A673 (cell line): ENCODE measurements at regions not wholly inside any gene's neighbourhood (a gene's known extent, or its start where the extent isn't known, plus 50 kb on each side); places are given as distances from the start of the nearest gene placed in this dataset.

ENCODE experiments used
- CTCF ChIP-seq: fragments of 300-800, 200-600 bp; sonication (generic); conservative IDR thresholded peaks from 2 replicates; pipeline ENCODE4 v1.5.1; 2017; ENCODE audit warnings: low read depth, mild to moderate bottlenecking, antibody characterized with exemption, low read length, moderate library complexity, mixed read lengths
- EZH2 ChIP-seq: fragments of 200-600 bp; sonication (generic); IDR thresholded peaks from 2 replicates; pipeline ENCODE4 v1.6.1; 2017; ENCODE audit warnings: borderline replicate concordance, low read depth, mild to moderate bottlenecking, mixed read lengths, antibody characterized with exemption, low read length; ENCODE audit not compliant: poor library complexity, severe bottlenecking

GRCh38 chr4:103443324-103443723, 245.2 kb upstream of the CENPE start:
- TF ChIP-seq CTCF (no peak), EZH2 (no peak)
